ENCODE measurements at regions not wholly inside any gene's neighbourhood (a gene's known extent, or its start where the extent isn't known, plus 50 kb on each side); places are given as distances from the start of the nearest gene placed in this dataset.

DNA sequence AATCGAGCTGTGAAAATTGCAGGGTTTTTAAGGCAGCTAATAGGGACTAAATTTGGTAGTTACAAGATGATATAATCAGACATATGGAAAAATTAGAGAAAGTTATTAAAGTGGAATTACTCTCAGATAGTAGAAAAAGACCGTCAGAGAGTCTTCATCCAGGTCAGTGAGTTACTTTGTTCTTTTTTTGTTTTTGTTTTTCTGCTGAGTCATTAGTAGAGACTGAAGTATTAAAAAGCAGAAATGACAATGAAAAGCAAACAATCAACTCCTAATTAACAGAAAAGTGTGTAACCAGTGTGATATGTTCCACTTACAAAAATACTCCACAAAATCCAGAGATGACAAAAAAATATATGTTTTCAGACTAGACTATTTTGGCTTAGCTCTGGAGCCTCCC, 480.4 kb upstream of the COX7C start:
- H3K27ac ChIP-seq (ENCODE audit: low read depth, low read length, poor library complexity, severe bottlenecking): no peak overlapping the region
- no TSS peak for BruUV-seq (replicated peaks)
- no peaks in the 10 kb centered on the region for H3K27me3 ChIP-seq (replicated peaks; ENCODE audit: insufficient read depth, low read depth, low read length, poor library complexity)
- H3K9me3 ChIP-seq (ENCODE audit: low read depth, low read length, poor library complexity, severe bottlenecking): peaks cover 3% of the 10 kb centered on the region
- TF ChIP-seq, protein P1, sequence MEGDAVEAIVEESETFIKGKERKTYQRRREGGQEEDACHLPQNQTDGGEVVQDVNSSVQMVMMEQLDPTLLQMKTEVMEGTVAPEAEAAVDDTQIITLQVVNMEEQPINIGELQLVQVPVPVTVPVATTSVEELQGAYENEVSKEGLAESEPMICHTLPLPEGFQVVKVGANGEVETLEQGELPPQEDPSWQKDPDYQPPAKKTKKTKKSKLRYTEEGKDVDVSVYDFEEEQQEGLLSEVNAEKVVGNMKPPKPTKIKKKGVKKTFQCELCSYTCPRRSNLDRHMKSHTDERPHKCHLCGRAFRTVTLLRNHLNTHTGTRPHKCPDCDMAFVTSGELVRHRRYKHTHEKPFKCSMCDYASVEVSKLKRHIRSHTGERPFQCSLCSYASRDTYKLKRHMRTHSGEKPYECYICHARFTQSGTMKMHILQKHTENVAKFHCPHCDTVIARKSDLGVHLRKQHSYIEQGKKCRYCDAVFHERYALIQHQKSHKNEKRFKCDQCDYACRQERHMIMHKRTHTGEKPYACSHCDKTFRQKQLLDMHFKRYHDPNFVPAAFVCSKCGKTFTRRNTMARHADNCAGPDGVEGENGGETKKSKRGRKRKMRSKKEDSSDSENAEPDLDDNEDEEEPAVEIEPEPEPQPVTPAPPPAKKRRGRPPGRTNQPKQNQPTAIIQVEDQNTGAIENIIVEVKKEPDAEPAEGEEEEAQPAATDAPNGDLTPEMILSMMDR (conservative IDR thresholded peaks at IDR 0.05; ENCODE audit: low read depth, low read length): no peak
- TF ChIP-seq EZH2 (IDR thresholded peaks at IDR 0.05; ENCODE audit: borderline replicate concordance, low read depth, low read length, poor library complexity, severe bottlenecking): no peak
- POLR2A ChIA-PET (ENCODE audit: low non-redundant PET): no interaction called here
- no peak overlapping the region for H3K4me3 ChIP-seq (ENCODE audit: low read depth, low read length, poor library complexity, severe bottlenecking)
- no peaks in the 10 kb centered on the region for H3K36me3 ChIP-seq (ENCODE audit: insufficient read depth, low read length, poor library complexity, severe bottlenecking)
- intact Hi-C loops (cut with micrococcal nuclease; ENCODE audit: unreplicated experiment): no loop called here
- no peaks in the 10 kb centered on the region for H3K4me1 ChIP-seq (ENCODE audit: insufficient read depth, low read length, poor library complexity, severe bottlenecking)
- DNase-seq (ENCODE audit: low spot score): no peak
- CTCF ChIA-PET: no interaction called here

DNA sequence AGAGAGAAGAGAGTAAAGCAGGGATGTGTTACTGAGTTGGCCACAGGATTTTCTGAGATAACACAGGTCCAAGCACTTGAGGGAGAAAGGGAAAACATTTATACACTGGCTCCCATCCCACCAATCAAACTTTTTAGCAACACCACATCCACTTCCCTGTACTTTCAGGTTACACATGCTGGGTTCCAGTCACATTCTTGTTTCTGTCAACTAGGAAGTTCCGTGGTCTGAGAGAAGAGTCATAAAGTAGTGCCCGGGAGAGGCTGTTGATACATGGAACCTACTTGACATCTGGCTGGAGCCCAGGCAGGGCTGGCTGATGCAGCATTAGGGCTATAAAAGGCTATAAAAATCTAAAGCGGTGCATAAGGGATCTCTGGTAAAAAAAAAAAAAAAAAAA, 473.9 kb upstream of the COX7C start:
- H3K27ac ChIP-seq (ENCODE audit: low read depth, low read length, poor library complexity, severe bottlenecking): no peak overlapping the region
- no peak for TF ChIP-seq EZH2 (IDR thresholded peaks at IDR 0.05; ENCODE audit: borderline replicate concordance, low read depth, low read length, poor library complexity, severe bottlenecking)
- TF ChIP-seq, protein P1 (conservative IDR thresholded peaks at IDR 0.05; ENCODE audit: low read depth, low read length): no peak
- BruUV-seq (replicated peaks): no TSS peak
- POLR2A ChIA-PET (ENCODE audit: low non-redundant PET): no interaction called here
- CTCF ChIA-PET: no interaction called here
- H3K4me3 ChIP-seq (ENCODE audit: low read depth, low read length, poor library complexity, severe bottlenecking): no peak overlapping the region
- no peaks in the 10 kb centered on the region for H3K27me3 ChIP-seq (replicated peaks; ENCODE audit: insufficient read depth, low read depth, low read length, poor library complexity)
- no peaks in the 10 kb centered on the region for H3K4me1 ChIP-seq (ENCODE audit: insufficient read depth, low read length, poor library complexity, severe bottlenecking)
- no peak for DNase-seq (ENCODE audit: low spot score)
- intact Hi-C loops (cut with micrococcal nuclease; ENCODE audit: unreplicated experiment): no loop called here
- peaks cover 3% of the 10 kb centered on the region for H3K9me3 ChIP-seq (ENCODE audit: low read depth, low read length, poor library complexity, severe bottlenecking)
- H3K36me3 ChIP-seq (ENCODE audit: insufficient read depth, low read length, poor library complexity, severe bottlenecking): no peaks in the 10 kb centered on the region

DNA sequence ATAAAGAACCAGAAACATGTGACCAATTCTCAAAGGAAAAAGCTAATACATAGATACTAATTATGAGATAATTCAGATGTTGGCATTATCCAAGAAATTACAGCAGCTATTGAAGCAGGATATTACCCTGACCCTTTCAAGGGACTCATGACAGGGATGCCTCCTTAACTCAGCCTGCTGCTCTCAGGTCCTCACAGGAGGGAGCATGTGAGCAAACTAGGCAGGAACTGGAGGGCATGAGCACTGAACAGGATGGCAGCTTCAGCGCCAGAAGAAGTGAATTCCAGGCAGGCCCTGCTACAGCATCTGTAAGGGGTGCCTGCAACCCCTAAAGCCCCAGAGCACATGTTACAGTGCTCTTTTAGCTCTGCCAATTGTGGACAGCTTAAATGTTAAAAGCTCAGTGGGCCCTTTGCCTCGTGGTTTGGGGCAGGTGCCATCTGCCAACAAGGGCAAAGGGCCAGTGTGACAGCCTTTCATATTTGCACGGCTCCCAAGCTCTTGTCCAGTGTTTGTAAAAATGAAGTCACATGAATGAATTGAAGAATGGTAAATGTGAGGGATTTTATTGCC, 464.7 kb upstream of the COX7C start:
- DNase-seq (ENCODE audit: low spot score): no peak
- CTCF ChIA-PET: no interaction called here

More for the DNA sequence above, 464.7 kb upstream of the COX7C start:
- POLR2A ChIA-PET (ENCODE audit: low non-redundant PET): no interaction called here
- intact Hi-C loops (cut with micrococcal nuclease; ENCODE audit: unreplicated experiment): no loop called here
- Histone ChIP-seq H3K27me3 (replicated peaks; ENCODE audit: insufficient read depth, low read depth, low read length, poor library complexity) (no peaks in the 10 kb centered on the region), H3K27ac (ENCODE audit: low read depth, low read length, poor library complexity, severe bottlenecking) (no peak overlapping the region), H3K36me3 (ENCODE audit: insufficient read depth, low read length, poor library complexity, severe bottlenecking) (no peaks in the 10 kb centered on the region), H3K9me3 (ENCODE audit: low read depth, low read length, poor library complexity, severe bottlenecking) (no peaks in the 10 kb centered on the region), H3K4me1 (ENCODE audit: insufficient read depth, low read length, poor library complexity, severe bottlenecking) (no peaks in the 10 kb centered on the region), H3K4me3 (ENCODE audit: low read depth, low read length, poor library complexity, severe bottlenecking) (no peak overlapping the region)
- TF ChIP-seq, protein P1 (conservative IDR thresholded peaks at IDR 0.05; ENCODE audit: low read depth, low read length): no peak
- TF ChIP-seq EZH2 (IDR thresholded peaks at IDR 0.05; ENCODE audit: borderline replicate concordance, low read depth, low read length, poor library complexity, severe bottlenecking): no peak
- BruUV-seq (replicated peaks): no TSS peak

Data from A673 (cell line).